GM19239 (cell line): ENCODE measurements at regions not wholly inside any gene's neighbourhood (a gene's known extent, or its start where the extent isn't known, plus 50 kb on each side); places are given as distances from the start of the nearest gene placed in this dataset.
"Not testable (repeated sequence)": the region's sequence is repeated elsewhere in the genome, so short reads cannot be mapped to it uniquely, and the experiment has no call there.

Experiments
- DNase-seq: peaks from one replicate; pipeline ENCODE4 v3.0.0; 2011; ENCODE audit warnings: low spot score; ENCODE audit not compliant: insufficient read length
- FAIRE-seq: peaks from 2 replicates; lab custom pipeline; 2011; peaks lifted over from hg19 to GRCh38; lab: Jason Lieb, UNC

DNA sequence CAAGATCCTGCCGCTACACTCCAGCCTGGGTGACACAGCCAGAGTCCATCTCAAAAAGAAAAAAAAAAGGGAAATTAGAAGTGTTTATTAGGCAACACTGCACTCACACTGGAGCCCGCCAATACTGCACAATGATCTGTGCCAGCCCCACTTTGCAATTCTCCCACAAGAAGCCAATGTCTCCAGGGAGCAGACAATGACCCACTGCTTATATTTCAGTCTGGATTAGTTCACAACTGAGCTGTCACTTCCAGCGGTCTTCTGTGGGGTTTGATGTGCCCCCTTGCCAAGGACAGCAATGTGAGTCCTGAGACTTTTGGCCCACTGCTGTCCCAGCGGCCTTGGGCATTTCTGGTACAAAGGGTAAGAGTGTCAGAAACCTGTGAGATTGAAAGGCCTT is 85.6 kb upstream of the PPM1B start:
- FAIRE-seq (no peak), DNase-seq (no peak)

GRCh38 chr2:44084850-44085249 is 83.8 kb upstream of the PPM1B start:
- no peak for FAIRE-seq
- no peak for DNase-seq

DNA sequence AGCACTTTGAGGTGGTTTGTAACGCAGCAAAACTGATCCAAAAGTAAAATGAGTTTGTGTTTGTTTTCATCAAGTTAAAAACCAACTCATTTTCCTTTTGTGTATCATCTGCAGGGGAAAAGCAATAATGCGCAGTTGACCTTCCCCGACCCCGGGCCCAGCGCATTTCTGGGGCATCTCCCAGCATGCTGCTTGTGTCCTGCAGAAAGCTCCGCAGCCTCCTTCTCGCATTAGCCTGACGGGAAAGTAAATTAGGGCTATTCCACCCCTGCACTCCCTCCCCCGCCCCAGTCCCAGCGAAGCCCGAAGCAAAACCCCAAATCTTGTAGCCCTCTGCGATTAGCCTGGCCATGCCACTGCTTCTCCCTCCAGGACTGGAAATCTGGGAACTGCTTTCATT is 82.0 kb upstream of the PPM1B start:
- DNase-seq, result no peak

GRCh38 chr2:44087036-44087713 is 81.5 kb upstream of the PPM1B start:
- peak; percentile 95 for FAIRE-seq

More for the DNA sequence above, 82.0 kb upstream of the PPM1B start:
- no peak for FAIRE-seq

DNA sequence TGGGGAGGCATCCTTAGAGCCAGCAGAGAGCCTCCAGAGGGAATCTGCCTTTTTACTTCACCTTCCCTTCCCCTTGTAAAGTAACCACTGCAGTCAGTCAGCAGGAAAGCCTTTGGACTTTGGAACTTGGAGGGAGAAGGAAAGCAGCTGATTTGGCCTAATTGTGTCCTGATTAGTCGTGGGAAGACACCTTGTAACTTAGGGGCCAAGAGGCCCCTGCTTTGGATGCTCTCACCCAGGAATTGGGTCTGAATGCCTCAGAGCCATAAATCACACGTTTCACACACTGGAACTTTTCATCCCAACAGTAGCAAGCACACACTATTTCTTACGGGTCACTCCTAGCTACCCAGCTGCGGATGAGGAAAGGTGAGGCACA is 81.0 kb upstream of the PPM1B start:
- DNase-seq, result no peak

More at GRCh38 chr2:44087036-44087713, 81.5 kb upstream of the PPM1B start:
- peak; percentile 54 for DNase-seq

GRCh38 chr2:44092519-44092918 is 76.2 kb upstream of the PPM1B start:
- FAIRE-seq, DNase-seq: not testable (repeated sequence)

More for the DNA sequence above, 81.0 kb upstream of the PPM1B start:
- FAIRE-seq, result peak; percentile 28

GRCh38 chr2:44093970-44094369 is 74.7 kb upstream of the PPM1B start:
- DNase-seq (no peak), FAIRE-seq (no peak)

- FAIRE-seq (no peak), DNase-seq (no peak)
Measured at GRCh38 chr2:44097322-44097907, 71.3 kb upstream of the PPM1B start.

DNA sequence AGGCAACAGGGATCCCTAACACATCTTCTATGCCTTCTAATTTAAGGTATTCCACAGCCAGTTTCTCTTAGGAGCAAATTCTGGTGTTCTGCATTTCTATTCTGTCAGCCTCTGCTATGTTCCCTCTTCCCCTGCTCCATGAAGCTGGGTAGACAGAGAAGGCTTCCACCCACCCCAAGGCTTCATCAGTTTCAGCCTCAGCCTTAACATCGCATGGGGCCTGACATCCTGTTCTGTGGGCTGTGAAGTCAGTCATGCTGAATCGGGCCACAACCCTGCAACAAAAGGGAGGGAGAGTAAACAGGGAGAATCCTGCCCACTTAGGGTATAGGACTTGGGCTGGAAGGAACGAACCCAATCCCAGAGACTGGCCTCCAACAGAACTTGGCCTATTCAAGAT is 70.6 kb upstream of the PPM1B start:
- DNase-seq (no peak), FAIRE-seq (peak; percentile 94)

DNA sequence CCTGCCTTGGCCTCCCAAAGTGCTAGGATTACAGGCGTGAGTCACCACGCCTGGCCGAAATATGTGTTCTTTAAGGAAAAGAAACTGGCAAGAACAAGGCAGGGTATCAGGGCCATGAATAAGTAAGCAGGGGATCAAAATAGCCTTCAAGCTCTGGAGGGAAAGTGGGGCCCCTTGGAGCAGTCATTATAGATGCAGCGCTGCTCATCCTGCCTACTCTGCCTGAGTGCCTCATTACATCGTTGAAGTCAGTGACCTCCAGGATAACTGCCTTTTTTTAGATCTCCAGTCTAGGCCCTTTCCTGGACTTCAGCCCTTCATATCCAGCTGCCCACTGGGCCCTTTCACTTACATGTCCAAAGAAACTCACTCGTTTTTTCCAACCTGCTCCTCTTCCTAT is 69.8 kb upstream of the PPM1B start:
- DNase-seq, result no peak

GRCh38 chr2:44100351-44100750 is 68.3 kb upstream of the PPM1B start:
- FAIRE-seq, result peak; percentile 14
- DNase-seq, result no peak

More for the DNA sequence above, 69.8 kb upstream of the PPM1B start:
- no peak for FAIRE-seq

GRCh38 chr2:44101246-44101645 is 67.4 kb upstream of the PPM1B start:
- FAIRE-seq, result no peak
- no peak for DNase-seq

GRCh38 chr2:44102790-44103562 is 65.7 kb upstream of the PPM1B start:
- DNase-seq (no peak), FAIRE-seq (no peak)

DNA sequence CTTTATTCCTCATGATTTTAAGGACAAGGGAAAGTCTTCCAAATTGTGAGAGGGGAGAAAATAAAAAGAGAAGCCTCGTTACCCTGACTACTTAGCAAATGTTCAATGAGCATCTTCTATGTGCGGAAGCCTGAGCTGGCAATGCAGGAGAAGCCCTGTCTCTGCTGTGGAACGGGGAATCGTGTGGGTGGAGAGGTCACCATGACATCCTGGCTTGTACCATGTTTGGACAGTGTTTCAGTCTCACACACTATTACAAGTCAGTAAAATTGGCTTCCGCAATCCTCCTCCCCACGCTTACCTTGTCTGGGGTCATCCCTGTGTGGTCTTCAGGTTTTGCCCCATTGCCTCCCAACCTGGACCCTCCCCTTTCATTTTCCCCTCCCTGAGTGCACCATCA is 65.0 kb upstream of the PPM1B start:
- no peak for DNase-seq
- FAIRE-seq, result no peak

GRCh38 chr2:44104855-44105271 is 63.8 kb upstream of the PPM1B start:
- no peak for DNase-seq
- FAIRE-seq, result peak; percentile 33

DNA sequence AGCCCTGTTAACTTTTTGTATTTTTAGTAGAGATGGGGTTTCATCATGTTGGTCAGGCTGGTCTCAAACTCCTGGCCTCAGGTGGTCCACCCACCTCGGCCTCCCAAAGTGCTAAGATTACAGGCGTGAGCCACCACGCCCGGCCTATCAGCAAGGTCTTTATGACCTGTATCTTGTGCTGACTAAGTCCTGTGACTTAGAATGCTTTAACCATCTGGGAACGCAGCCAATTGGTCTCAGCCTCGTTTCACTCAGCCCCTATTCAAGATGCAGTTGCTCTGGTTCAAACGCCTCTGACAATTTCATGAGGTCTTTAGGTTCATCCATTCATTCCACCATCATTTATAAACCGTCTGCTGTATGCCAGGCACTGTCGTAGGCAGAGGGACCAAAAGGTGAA is 62.2 kb upstream of the PPM1B start:
- FAIRE-seq, DNase-seq: not testable (repeated sequence)

- no peak for DNase-seq
- FAIRE-seq, result peak; percentile 87
Measured at GRCh38 chr2:44107086-44107740, 61.5 kb upstream of the PPM1B start.

GRCh38 chr2:44107974-44108373 is 60.7 kb upstream of the PPM1B start:
- FAIRE-seq (no peak), DNase-seq (no peak)

DNA sequence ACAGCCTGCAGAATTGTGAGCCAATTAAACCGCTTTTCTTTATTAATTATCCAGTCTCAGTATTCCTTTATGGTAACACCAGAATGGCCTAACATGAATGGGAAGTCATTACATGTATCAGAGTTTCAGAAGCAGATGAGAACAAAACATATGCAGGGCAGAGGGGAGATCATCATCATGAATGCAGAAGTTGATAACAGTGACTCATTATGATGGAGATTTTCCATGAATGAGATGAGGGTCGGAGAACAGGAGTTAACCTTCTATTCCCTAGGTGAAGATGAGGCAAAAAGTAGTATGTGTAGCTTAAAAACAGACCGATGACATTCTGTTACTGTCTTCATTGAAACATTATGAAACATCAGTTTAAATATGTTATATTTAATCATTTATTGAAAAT is 59.5 kb upstream of the PPM1B start:
- DNase-seq (no peak), FAIRE-seq (no peak)

DNA sequence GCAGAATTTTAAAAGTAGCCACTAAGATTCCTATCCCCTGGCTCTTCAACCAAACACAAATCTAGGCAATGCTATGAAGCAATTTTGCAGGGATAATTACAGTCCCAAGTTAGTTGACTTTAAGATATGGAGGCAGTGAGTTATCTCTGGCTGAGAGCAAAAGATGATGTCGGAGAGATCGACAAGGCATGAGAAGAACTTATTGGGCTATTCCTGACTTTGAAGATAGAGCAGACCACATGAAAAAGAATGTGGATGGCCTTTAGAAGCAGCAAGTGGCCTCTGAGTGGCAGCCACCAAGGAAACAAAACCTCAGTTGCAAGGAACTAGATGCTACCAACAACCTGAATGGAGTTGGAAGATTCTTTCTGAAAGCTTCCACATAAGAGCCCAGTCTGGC is 58.2 kb upstream of the PPM1B start:
- FAIRE-seq (no peak), DNase-seq (no peak)

- FAIRE-seq, result no peak
- DNase-seq, result no peak
Measured at GRCh38 chr2:44112096-44112495, 56.6 kb upstream of the PPM1B start.
